Neural progenitor cell (in vitro differentiated cells): ENCODE measurements at regions not wholly inside any gene's neighbourhood (a gene's known extent, or its start where the extent isn't known, plus 50 kb on each side); places are given as distances from the start of the nearest gene placed in this dataset.

Experiments used
- DNase-seq: peaks from one replicate; pipeline ENCODE4 v3.0.0-alpha.2; 2016; ENCODE audit warnings: low spot score
- H2AFZ ChIP-seq: fragments of 200-600 bp; sonication (generic); replicated peaks from 2 replicates; pipeline ENCODE4 v1.6.1; 2016; ENCODE audit warnings: antibody characterized with exemption
- H3F3A ChIP-seq: fragments of 200-600 bp; sonication (generic); 2 replicates; pipeline ENCODE4 v1.6.1; 2016; ENCODE audit warnings: antibody characterized with exemption, low read depth
- H3K27ac ChIP-seq: fragments of 200-600 bp; sonication (generic); 2 replicates; pipeline ENCODE4 v1.5.1; 2016; ENCODE audit warnings: mild to moderate bottlenecking
- H3K27me3 ChIP-seq: fragments of 200-600 bp; sonication (generic); 2 replicates; pipeline ENCODE4 v1.6.1; 2016; ENCODE audit warnings: mild to moderate bottlenecking, moderate library complexity
- H3K36me3 ChIP-seq: fragments of 200-600 bp; sonication (generic); 2 replicates; pipeline ENCODE4 v1.5.1; 2016
- H3K4me1 ChIP-seq: fragments of 200-600 bp; sonication (generic); 2 replicates; pipeline ENCODE4 v1.6.1; 2016; ENCODE audit warnings: mixed run types
- H3K4me2 ChIP-seq: fragments of 200-600 bp; sonication (generic); 2 replicates; pipeline ENCODE4 v1.6.1; 2016
- H3K4me3 ChIP-seq: fragments of 200-600 bp; sonication (generic); 2 replicates; pipeline ENCODE4 v1.5.1; 2016
- H3K79me2 ChIP-seq: fragments of 200-600 bp; sonication (generic); 2 replicates; pipeline ENCODE4 v1.6.1; 2016; ENCODE audit warnings: low read depth
- H3K9ac ChIP-seq: fragments of 200-600 bp; sonication (generic); 2 replicates; pipeline ENCODE4 v1.6.1; 2016
- H3K9me3 ChIP-seq: fragments of 200-600 bp; sonication (generic); 2 replicates; pipeline ENCODE4 v1.5.1; 2016; ENCODE audit warnings: low read depth
- H4K20me1 ChIP-seq: fragments of 200-600 bp; sonication (generic); 2 replicates; pipeline ENCODE4 v1.6.1; 2016; ENCODE audit warnings: low read depth
- H3K27ac Mint-ChIP-seq: 3 replicates; pipeline ENCODE4 v1.8.0; 2021; ENCODE audit warnings: mixed read lengths
- H3K27me3 Mint-ChIP-seq: 2 replicates; pipeline ENCODE4 v1.8.0; 2022; ENCODE audit warnings: low read depth, mild to moderate bottlenecking, inconsistent platforms, moderate library complexity, mixed read lengths; ENCODE audit not compliant: insufficient read depth
- H3K36me3 Mint-ChIP-seq: 3 replicates; pipeline ENCODE4 v1.8.0; 2021; ENCODE audit warnings: mixed read lengths
- H3K4me1 Mint-ChIP-seq: 3 replicates; pipeline ENCODE4 v1.8.0; 2021; ENCODE audit warnings: mixed read lengths
- H3K4me3 Mint-ChIP-seq: 3 replicates; pipeline ENCODE4 v1.8.0; 2021; ENCODE audit warnings: mild to moderate bottlenecking, moderate library complexity, mixed read lengths
- H3K9me3 Mint-ChIP-seq: 3 replicates; pipeline ENCODE4 v1.8.0; 2020; ENCODE audit warnings: mixed read lengths
- CTCF ChIP-seq: fragments of 200-600 bp; sonication (generic); IDR thresholded peaks from 2 replicates; pipeline ENCODE4 v1.5.1; 2017; ENCODE audit warnings: antibody characterized with exemption, mild to moderate bottlenecking
- EZH2 ChIP-seq: fragments of 200-600 bp; sonication (generic); IDR thresholded peaks from 2 replicates; pipeline ENCODE4 v1.6.1; 2017; ENCODE audit warnings: antibody characterized with exemption, mild to moderate bottlenecking, moderate library complexity
- EZH2phosphoT487 ChIP-seq: fragments of 200-600 bp; sonication (generic); IDR thresholded peaks from 2 replicates; pipeline ENCODE4 v1.6.1; 2017; ENCODE audit warnings: antibody characterized with exemption

GRCh38 chr9:38162332-38163211 lies 93.5 kb upstream of the SHB start:
- no peaks in the 10 kb centered on the region for H4K20me1 ChIP-seq
- no peaks in the 10 kb centered on the region for H3K9me3 Mint-ChIP-seq

GRCh38 chr9:38160613-38161215 lies 91.7 kb upstream of the SHB start:
- Mint-ChIP-seq H3K9me3 (no peaks in the 10 kb centered on the region), H3K36me3 (no peaks in the 10 kb centered on the region), H3K27me3 (peaks cover 12% of the 10 kb centered on the region), H3K4me3 (no peak overlapping the region), H3K4me1 (peaks cover 21% of the 10 kb centered on the region), H3K27ac (peak overlapping the region; percentile 9)
- Histone ChIP-seq H2AFZ (peak overlapping the region; percentile 22), H3K9me3 (no peaks in the 10 kb centered on the region), H3K36me3 (no peaks in the 10 kb centered on the region), H3K4me2 (no peak overlapping the region), H3K27ac (no peak overlapping the region), H3K4me1 (peaks cover 16% of the 10 kb centered on the region), H4K20me1 (no peaks in the 10 kb centered on the region), H3K79me2 (no peaks in the 10 kb centered on the region), H3F3A (peaks cover 6% of the 10 kb centered on the region), H3K4me3 (no peak overlapping the region), H3K27me3 (no peaks in the 10 kb centered on the region), H3K9ac (no peak overlapping the region)
- DNase-seq: peak; percentile 89
- TF ChIP-seq CTCF: peak; percentile 98
- no peak for TF ChIP-seq EZH2
- no peak for TF ChIP-seq EZH2phosphoT487

More at GRCh38 chr9:38162332-38163211, 93.5 kb upstream of the SHB start:
- Mint-ChIP-seq H3K27ac (peak overlapping the region; percentile 70), H3K4me1 (peaks cover 21% of the 10 kb centered on the region), H3K36me3 (no peaks in the 10 kb centered on the region), H3K4me3 (no peak overlapping the region), H3K27me3 (peaks cover 12% of the 10 kb centered on the region)
- Histone ChIP-seq H3K4me1 (peaks cover 16% of the 10 kb centered on the region), H3F3A (peaks cover 6% of the 10 kb centered on the region), H3K79me2 (no peaks in the 10 kb centered on the region), H3K9me3 (no peaks in the 10 kb centered on the region), H3K4me3 (no peak overlapping the region), H3K4me2 (no peak overlapping the region), H3K27ac (no peak overlapping the region), H2AFZ (no peak overlapping the region), H3K27me3 (no peaks in the 10 kb centered on the region), H3K36me3 (no peaks in the 10 kb centered on the region), H3K9ac (no peak overlapping the region)
- TF ChIP-seq EZH2 (no peak), CTCF (no peak), EZH2phosphoT487 (no peak)
- DNase-seq: no peak

GRCh38 chr9:38159599-38159998 lies 90.6 kb upstream of the SHB start:
- no peak overlapping the region for H3K4me3 Mint-ChIP-seq
- Histone ChIP-seq H3K36me3 (no peaks in the 10 kb centered on the region), H3F3A (peaks cover 6% of the 10 kb centered on the region), H2AFZ (no peak overlapping the region), H3K4me2 (no peak overlapping the region), H3K79me2 (no peaks in the 10 kb centered on the region), H3K27ac (no peak overlapping the region), H3K9me3 (no peaks in the 10 kb centered on the region), H3K4me1 (peaks cover 23% of the 10 kb centered on the region), H3K4me3 (no peak overlapping the region), H3K9ac (no peak overlapping the region), H4K20me1 (no peaks in the 10 kb centered on the region), H3K27me3 (no peaks in the 10 kb centered on the region)
- H3K4me1 Mint-ChIP-seq: peaks cover 28% of the 10 kb centered on the region
- TF ChIP-seq EZH2: no peak
- no peak for TF ChIP-seq EZH2phosphoT487
- no peak for TF ChIP-seq CTCF
- DNase-seq: no peak
- H3K27me3 Mint-ChIP-seq: peaks cover 12% of the 10 kb centered on the region
- no peaks in the 10 kb centered on the region for H3K9me3 Mint-ChIP-seq
- H3K27ac Mint-ChIP-seq: no peak overlapping the region
- no peaks in the 10 kb centered on the region for H3K36me3 Mint-ChIP-seq
